ENCODE measurements at regions not wholly inside any gene's neighbourhood (a gene's known extent, or its start where the extent isn't known, plus 50 kb on each side); places are given as distances from the start of the nearest gene placed in this dataset.
A peak's percentile ranks its signal among the peaks of the same experiment; 100 is the strongest.

DNA sequence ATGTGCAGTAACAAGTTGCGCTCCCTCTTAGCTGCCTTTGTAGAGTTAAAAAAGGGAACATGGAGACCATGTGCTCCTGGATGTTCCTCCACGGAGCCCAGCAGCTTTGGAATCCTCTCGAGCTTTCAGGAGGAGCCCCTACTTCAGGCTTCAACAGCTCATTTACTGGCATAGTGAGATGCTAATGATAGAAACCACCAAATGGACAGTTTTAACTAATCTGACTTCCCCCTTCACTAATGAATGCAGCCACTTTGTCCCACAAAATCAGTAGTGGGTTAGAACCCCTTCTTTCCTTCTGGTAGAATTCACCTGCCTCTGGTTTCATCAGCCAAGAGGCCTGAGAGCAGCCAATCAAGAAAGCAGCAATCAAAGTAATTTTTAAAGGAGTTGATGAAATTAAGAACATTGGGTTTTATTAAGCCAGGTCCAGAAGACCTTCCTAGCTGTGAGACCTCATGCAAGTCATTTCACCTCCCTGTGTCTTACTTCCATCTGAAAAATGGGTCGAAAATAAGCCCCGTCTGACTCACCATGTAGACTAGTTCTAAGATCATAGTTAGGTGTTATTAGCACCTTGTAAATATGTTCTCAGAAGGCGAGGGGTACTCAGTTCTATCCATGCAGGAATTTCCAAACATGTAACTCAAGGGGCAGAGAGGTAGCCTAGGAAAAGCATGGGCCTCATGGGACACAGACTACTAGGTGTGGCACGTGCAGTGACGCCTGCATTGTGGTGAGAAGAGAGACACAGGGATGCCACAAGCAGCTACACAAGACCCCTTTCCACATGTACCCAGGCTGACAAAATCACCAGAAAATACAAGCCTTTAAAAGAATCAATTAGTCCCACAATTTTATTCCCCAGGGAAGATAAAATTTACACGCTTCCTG, 179.7 kb upstream of the LPP start:
- no peak for DNase-seq (ENCODE audit: low read depth in 2 of 2)

DNA sequence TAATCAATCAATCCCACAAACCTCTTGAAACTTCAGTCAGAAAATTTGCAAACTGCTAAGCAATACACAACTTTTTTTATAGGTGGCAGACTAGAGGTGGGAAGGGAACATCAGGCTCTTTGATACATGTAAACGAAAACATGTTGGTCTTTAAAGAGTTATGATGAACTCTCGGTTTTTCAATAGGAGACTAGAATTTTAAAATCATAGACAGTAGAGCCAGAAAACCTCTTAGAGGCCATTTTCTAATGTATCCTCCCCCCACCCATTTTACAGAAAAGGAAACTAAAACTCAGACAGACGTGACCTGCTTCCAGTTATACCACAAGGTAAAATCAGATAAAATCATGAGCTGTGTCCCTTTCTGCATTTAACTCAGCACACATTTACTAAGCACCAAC, 179.1 kb upstream of the LPP start:
- no peak for DNase-seq (ENCODE audit: low read depth in 2 of 2)

GRCh38 chr3:187975561-187976364, 178.2 kb upstream of the LPP start:
- DNase-seq (ENCODE audit: low read depth in 2 of 2) = no peak

DNA sequence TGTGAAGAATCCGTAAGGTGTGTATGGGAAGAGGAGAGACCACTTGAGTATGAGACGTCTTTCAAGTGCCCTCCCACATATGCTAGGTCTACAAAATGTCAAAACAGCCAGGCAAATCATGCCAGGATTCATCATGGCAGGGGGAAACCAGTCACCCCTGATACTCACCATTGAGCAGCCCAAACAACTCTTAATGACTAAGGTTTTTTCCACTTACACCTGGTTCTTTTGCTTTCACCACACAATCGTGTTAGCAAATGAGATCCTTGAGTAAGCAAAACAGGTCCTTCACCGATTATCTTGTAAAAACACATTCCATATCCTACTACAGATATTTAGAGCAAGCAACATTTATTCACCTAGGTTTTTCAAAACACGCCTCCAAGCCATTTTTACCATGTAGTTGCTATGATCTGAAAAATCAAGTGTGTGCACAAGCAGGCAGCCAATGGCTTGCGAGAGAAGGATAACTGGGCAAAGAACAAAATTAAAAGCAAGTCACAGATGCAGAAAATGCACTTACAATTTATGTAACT, 177.5 kb upstream of the LPP start:
- no peak for DNase-seq (ENCODE audit: low read depth in 2 of 2)

DNA sequence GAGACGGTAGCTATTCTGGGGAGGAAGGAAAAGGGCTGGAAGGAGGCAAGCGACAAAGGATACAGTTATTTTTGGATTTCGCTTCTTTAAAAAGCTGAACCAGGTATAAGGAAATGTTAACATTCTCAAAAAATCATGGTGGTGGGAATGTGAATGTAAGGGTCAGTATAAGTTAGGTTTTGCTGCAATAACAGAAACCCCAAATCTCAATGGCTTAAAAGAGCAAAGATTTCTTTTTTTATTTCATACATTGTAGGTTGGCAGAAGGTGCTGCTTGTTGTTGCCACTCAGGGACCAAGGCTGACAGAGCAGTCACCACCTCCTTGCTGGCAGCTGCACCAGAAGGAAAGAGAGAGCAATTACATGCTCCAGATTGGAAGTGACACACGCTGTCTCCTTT, 176.3 kb upstream of the LPP start:
- DNase-seq (ENCODE audit: low read depth in 2 of 2) = no peak

DNA sequence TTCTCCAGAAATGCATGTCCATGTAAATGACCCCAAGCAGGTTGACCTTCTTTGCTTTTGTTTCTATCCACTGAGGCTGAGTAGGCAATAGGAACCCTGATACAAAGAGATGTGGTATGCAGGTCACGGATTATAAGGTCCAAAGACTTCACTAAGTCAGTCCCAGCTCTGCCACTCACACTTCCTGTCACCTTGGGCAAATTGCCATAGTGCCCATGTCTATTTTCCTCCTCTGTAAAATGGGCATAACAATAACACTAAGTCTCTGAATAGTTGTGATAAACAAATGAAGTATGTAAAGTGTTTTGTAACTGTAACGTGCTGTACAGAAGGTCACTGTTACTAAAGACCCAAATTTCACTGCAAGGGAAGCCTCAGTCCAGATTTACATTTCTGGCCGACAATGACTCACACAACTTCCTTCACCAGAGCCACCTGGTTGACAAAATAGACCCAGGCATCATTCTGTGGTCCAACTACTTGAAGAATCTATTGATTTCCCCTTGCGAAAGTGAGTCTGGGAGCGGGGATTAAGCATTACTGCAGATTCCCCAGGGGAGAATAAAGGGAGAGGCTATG, 175.4 kb upstream of the LPP start:
- no peak for DNase-seq (ENCODE audit: low read depth in 2 of 2)

DNA sequence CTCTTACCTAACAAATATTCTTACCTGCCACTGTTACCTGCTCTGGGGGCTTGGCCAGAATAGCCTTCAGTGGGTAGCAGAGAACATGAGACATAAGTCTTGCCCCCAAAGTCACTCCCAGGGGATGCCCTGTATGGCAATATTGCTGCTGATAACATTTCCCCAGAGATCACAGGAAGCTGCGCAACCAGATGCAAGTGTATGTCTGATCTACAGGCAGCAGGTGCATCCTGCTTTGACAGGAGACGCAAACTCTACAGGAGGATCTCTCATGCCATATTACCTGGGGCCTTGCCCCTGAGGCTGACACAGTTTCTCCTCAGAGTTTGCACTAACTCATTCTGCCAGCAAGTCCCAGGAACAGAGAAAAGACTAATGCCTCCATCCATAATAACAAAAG, 174.4 kb upstream of the LPP start:
- no peak for DNase-seq (ENCODE audit: low read depth in 2 of 2)

DNA sequence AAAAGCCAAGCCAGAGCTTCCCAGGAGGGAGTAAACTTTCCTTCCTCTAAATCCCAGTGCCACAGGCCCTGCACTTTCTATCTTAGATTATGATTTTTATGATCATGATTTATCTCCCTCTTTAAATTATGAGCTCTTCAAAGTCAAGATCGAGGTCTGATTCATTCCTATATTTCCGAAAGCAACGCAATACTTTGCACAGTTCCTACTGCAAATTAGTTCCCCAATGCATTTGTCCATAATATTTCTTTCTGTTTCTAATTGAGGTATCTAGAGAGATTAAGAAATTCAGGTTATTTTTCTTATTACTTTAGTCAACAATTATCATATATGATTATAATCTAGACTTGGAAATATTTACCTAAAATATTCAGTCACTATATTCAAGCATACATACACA, 173.1 kb upstream of the LPP start:
- DNase-seq (ENCODE audit: low read depth in 2 of 2) = no peak

GRCh38 chr3:187982142-187982541, 171.8 kb upstream of the LPP start:
- DNase-seq (ENCODE audit: low read depth in 2 of 2) = no peak

DNA sequence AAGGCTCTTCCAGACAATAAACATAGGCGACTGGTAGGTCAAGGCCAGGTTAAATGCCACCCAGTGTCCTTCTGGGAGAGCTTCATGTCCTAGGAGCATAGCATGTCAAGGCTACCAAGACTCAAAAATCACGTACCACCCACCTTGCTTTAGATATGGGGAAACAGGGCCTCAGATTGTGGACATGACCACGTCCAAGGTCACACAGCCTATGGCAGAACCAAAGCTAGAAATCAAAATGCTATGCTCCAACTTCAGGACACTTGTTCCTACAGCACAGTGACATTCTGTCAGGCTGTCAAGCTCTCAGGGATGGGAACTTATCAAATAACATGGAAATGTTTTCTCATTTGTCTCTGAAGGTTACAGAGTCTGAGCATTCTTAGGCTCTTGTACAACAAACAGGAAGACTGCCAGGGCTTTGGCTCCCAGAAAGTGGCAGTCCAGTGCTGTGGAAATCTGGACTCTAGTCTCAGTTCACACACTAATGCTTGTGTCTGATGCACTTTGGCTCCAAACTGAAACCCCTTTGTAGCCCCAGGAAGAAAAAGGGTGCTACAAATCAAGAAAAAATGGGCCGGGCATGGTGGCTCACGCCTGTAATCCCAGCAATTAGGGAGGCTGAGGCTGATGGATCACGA, 170.4 kb upstream of the LPP start:
- no peak for DNase-seq (ENCODE audit: low read depth in 2 of 2)

- DNase-seq (ENCODE audit: low read depth in 2 of 2) = no peak
These were observed 168.3 kb upstream of the LPP start for GRCh38 chr3:187985647-187986046.

GRCh38 chr3:187986514-187986934, 167.4 kb upstream of the LPP start:
- peak; percentile 10 to 38 for DNase-seq (ENCODE audit: low read depth in 2 of 2)

GRCh38 chr3:187987187-187987586, 166.8 kb upstream of the LPP start:
- no peak for DNase-seq (ENCODE audit: low read depth in 2 of 2)

- peak; percentile 40 to 69 for DNase-seq (ENCODE audit: low read depth in 2 of 2)
These were observed 166.0 kb upstream of the LPP start for GRCh38 chr3:187987924-187988323.

GRCh38 chr3:187989575-187990153, 164.3 kb upstream of the LPP start:
- DNase-seq (ENCODE audit: low read depth in 2 of 2) = no peak

DNA sequence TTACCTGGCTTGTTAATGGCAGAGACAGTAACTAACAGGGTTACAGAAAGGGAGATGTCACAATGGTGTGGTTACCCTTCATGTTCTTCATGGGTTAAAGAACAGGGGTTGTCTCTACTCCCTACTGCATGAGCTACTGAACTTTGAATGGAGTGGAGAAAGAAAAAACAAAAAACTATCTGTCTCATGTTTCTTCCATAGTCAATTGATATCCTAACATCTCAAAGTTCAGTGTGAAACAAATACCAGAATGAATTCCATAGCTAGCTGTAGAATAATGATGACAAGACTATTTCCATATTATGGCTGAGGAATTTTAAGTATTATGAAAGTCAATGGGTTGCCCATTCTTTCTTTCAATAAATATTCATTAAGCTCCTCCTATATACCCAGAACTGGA, 161.3 kb upstream of the LPP start:
- DNase-seq (ENCODE audit: low read depth in 2 of 2) = no peak

GRCh38 chr3:187994221-187995042, 159.5 kb upstream of the LPP start:
- peak in 1 of 2 donors; percentile 34 for DNase-seq (ENCODE audit: low read depth in 2 of 2)

DNA sequence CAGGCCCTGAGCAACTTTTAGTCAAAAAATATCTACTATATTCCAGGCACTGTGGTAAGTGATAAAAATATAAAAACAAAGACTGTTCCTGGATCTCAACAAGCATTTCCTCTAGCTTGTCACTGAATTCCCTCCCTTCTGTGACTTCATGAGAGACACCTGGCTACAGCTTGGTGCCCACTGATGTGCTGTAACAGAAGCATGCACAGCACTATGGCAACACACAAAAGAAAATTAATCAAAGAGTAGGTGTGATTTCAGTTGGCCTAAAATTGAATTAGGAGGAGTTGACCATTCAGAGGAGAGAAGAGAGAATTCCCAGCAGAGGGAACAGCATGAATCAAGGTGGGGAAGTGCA, 158.9 kb upstream of the LPP start:
- no peak for DNase-seq (ENCODE audit: low read depth in 2 of 2)

DNA sequence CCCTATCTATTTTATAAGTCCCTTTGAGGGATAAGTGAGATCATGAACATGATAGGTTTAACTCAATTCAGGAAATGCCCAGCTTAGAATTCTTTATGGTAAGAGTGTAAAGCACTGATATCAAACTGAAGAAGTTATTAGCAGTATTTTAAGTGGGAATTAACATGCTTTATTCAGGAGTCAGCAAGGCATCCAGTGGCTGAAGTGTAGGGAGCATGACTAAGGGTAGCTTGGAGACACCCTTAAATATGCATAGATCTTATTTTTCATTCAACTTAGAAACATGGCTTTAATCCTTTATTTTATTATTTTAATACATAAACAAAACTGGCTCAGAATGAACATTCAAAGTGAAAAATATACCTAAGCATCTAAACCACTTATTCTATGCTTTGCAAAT, 158.3 kb upstream of the LPP start:
- DNase-seq (ENCODE audit: low read depth in 2 of 2) = no peak

GRCh38 chr3:187996609-187997008, 157.3 kb upstream of the LPP start:
- DNase-seq (ENCODE audit: low read depth in 2 of 2) = no peak

DNA sequence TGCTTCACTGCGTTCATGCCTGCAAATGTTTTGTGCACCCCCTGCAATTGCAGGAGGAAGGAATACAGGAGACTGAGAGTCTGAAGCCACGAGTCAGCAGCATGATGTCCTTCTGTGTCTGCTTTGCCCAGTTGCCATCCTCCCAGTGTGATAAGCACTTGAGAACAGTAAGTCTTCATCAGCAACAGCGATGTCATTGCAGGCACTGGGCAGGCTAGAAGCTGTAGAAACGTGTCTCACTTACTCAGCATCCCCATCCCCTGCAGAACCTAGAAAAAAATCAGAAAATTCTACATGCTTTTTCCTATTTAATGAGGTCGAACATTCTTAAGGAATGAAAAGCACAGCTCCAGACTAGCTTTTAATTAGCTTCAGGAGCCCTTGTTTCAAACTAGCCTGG, 156.5 kb upstream of the LPP start:
- DNase-seq (ENCODE audit: low read depth in 2 of 2) = no peak
